ENCODE measurements at regions not wholly inside any gene's neighbourhood (a gene's known extent, or its start where the extent isn't known, plus 50 kb on each side); places are given as distances from the start of the nearest gene placed in this dataset.

GRCh38 chr4:26044524-26044923 is 130.5 kb downstream of the SMIM20 start:
- Histone ChIP-seq H3K36me3 (ENCODE audit: control insufficient read depth, insufficient read depth, low read length) (no peaks in the 10 kb centered on the region), H3K9me3 (no peaks in the 10 kb centered on the region), H3K4me1 (no peaks in the 10 kb centered on the region), H3K27me3 (replicated peaks; ENCODE audit: control insufficient read depth, insufficient read depth, low read length) (no peaks in the 10 kb centered on the region), H3K4me3 (ENCODE audit: low read depth, low read length) (no peak overlapping the region)
- Mint-ChIP-seq H3K27ac (ENCODE audit: unreplicated experiment) (no peak overlapping the region), H3K4me1 (ENCODE audit: low read depth, unreplicated experiment) (no peaks in the 10 kb centered on the region), H3K4me3 (ENCODE audit: unreplicated experiment) (no peak overlapping the region), H3K9me3 (ENCODE audit: unreplicated experiment) (peaks cover 12% of the 10 kb centered on the region), H3K36me3 (ENCODE audit: insufficient read depth, unreplicated experiment) (no peaks in the 10 kb centered on the region), H3K27me3 (ENCODE audit: insufficient read depth, unreplicated experiment) (peaks cover 4% of the 10 kb centered on the region)
- CTCF ChIA-PET: no interaction called here
- no peak for TF ChIP-seq CTCF (IDR thresholded peaks at IDR 0.05; ENCODE audit: insufficient read depth in 1 of 2, low read depth in 1 of 2, low read length in 1 of 2, severe bottlenecking in 1 of 2, unreplicated experiment in 1 of 2)
- DNase-seq: no peak
- BruUV-seq (replicated peaks): no TSS peak
- intact Hi-C loops (cut with micrococcal nuclease; ENCODE audit: unreplicated experiment): no loop called here
- POLR2A ChIA-PET: no interaction called here

GRCh38 chr4:26044983-26045382 is 131.0 kb downstream of the SMIM20 start:
- Histone ChIP-seq H3K4me1 (no peaks in the 10 kb centered on the region), H3K36me3 (ENCODE audit: control insufficient read depth, insufficient read depth, low read length) (no peaks in the 10 kb centered on the region), H3K4me3 (ENCODE audit: low read depth, low read length) (no peak overlapping the region), H3K27me3 (replicated peaks; ENCODE audit: control insufficient read depth, insufficient read depth, low read length) (no peaks in the 10 kb centered on the region), H3K9me3 (no peaks in the 10 kb centered on the region)
- POLR2A ChIA-PET: no interaction called here
- Mint-ChIP-seq H3K27me3 (ENCODE audit: insufficient read depth, unreplicated experiment) (peaks cover 4% of the 10 kb centered on the region), H3K4me3 (ENCODE audit: unreplicated experiment) (no peak overlapping the region), H3K9me3 (ENCODE audit: unreplicated experiment) (peaks cover 12% of the 10 kb centered on the region), H3K27ac (ENCODE audit: unreplicated experiment) (no peak overlapping the region), H3K4me1 (ENCODE audit: low read depth, unreplicated experiment) (no peaks in the 10 kb centered on the region), H3K36me3 (ENCODE audit: insufficient read depth, unreplicated experiment) (no peaks in the 10 kb centered on the region)
- CTCF ChIA-PET: no interaction called here
- TF ChIP-seq CTCF (IDR thresholded peaks at IDR 0.05; ENCODE audit: insufficient read depth in 1 of 2, low read depth in 1 of 2, low read length in 1 of 2, severe bottlenecking in 1 of 2, unreplicated experiment in 1 of 2): no peak
- BruUV-seq (replicated peaks): no TSS peak
- no peak for DNase-seq
- intact Hi-C loops (cut with micrococcal nuclease; ENCODE audit: unreplicated experiment): no loop called here

GRCh38 chr4:26047795-26048194 is 133.8 kb downstream of the SMIM20 start:
- Histone ChIP-seq H3K4me1 (no peaks in the 10 kb centered on the region), H3K27me3 (replicated peaks; ENCODE audit: control insufficient read depth, insufficient read depth, low read length) (no peaks in the 10 kb centered on the region), H3K36me3 (ENCODE audit: control insufficient read depth, insufficient read depth, low read length) (no peaks in the 10 kb centered on the region), H3K9me3 (no peaks in the 10 kb centered on the region), H3K4me3 (ENCODE audit: low read depth, low read length) (no peak overlapping the region)
- no peak overlapping the region for H3K27ac Mint-ChIP-seq (ENCODE audit: unreplicated experiment)
- TF ChIP-seq CTCF (IDR thresholded peaks at IDR 0.05; ENCODE audit: insufficient read depth in 1 of 2, low read depth in 1 of 2, low read length in 1 of 2, severe bottlenecking in 1 of 2, unreplicated experiment in 1 of 2): no peak
- no peaks in the 10 kb centered on the region for H3K36me3 Mint-ChIP-seq (ENCODE audit: insufficient read depth, unreplicated experiment)
- H3K9me3 Mint-ChIP-seq (ENCODE audit: unreplicated experiment): peaks cover 12% of the 10 kb centered on the region
- intact Hi-C loops (cut with micrococcal nuclease; ENCODE audit: unreplicated experiment): no loop called here
- no peak overlapping the region for H3K4me3 Mint-ChIP-seq (ENCODE audit: unreplicated experiment)
- no TSS peak for BruUV-seq (replicated peaks)
- ChIA-PET CTCF (no interaction called here), POLR2A (no interaction called here)
- peaks cover 4% of the 10 kb centered on the region for H3K27me3 Mint-ChIP-seq (ENCODE audit: insufficient read depth, unreplicated experiment)
- peaks cover under 1% of the 10 kb centered on the region for H3K4me1 Mint-ChIP-seq (ENCODE audit: low read depth, unreplicated experiment)
- DNase-seq: no peak
